MCF 10A (cell line): ENCODE measurements at regions not wholly inside any gene's neighbourhood (a gene's known extent, or its start where the extent isn't known, plus 50 kb on each side); places are given as distances from the start of the nearest gene placed in this dataset.

Experiments used
- BruUV-seq: library from RNA; stranded (reverse); fragments of 400-500 nt; replicated peaks from 2 replicates; lab custom pipeline; 2021; lab: Mats Ljungman, UMichigan
- CTCF ChIA-PET: fragments of 300-600 bp; sonication (Branson Sonifier 250); formaldehyde crosslinking; extraction: SDS; loops from one replicate; lab custom pipeline; 2021; ENCODE audit warnings: antibody characterized with exemption, inconsistent platforms; lab: Yijun Ruan, JAX
- POLR2A ChIA-PET: fragments of 300-600, 350-650 bp; sonication (Branson Sonifier 250); formaldehyde crosslinking; extraction: SDS; loops from one replicate; lab custom pipeline; 2020; ENCODE audit warnings: antibody characterized with exemption, inconsistent platforms; lab: Yijun Ruan, JAX
- DNase-seq: peaks from one replicate; pipeline ENCODE4 v3.0.0-alpha.2; 2018; ENCODE audit not compliant: unreplicated experiment
- H3K27ac Mint-ChIP-seq: one replicate; pipeline ENCODE4 v1.8.0; 2022; ENCODE audit warnings: mild to moderate bottlenecking, low read depth, mixed read lengths; ENCODE audit not compliant: unreplicated experiment
- H3K27me3 Mint-ChIP-seq: one replicate; pipeline ENCODE4 v1.8.0; 2022; ENCODE audit warnings: mixed read lengths; ENCODE audit not compliant: insufficient read depth, unreplicated experiment
- H3K36me3 Mint-ChIP-seq: one replicate; pipeline ENCODE4 v1.8.0; 2022; ENCODE audit warnings: mild to moderate bottlenecking, moderate library complexity, mixed read lengths; ENCODE audit not compliant: insufficient read depth, unreplicated experiment
- H3K4me1 Mint-ChIP-seq: one replicate; pipeline ENCODE4 v1.8.0; 2022; ENCODE audit warnings: mixed read lengths; ENCODE audit not compliant: insufficient read depth, unreplicated experiment
- H3K4me3 Mint-ChIP-seq: one replicate; pipeline ENCODE4 v1.8.0; 2022; ENCODE audit warnings: mild to moderate bottlenecking, moderate library complexity, mixed read lengths; ENCODE audit not compliant: unreplicated experiment
- H3K9me3 Mint-ChIP-seq: one replicate; pipeline ENCODE4 v1.8.0; 2022; ENCODE audit warnings: mixed read lengths; ENCODE audit not compliant: unreplicated experiment
- CTCF ChIP-seq: fragments of 200-600 bp; IDR thresholded peaks from one replicate; pipeline ENCODE4 v1.8.0; 2022; ENCODE audit warnings: antibody characterized with exemption, mild to moderate bottlenecking; ENCODE audit not compliant: unreplicated experiment
- intact Hi-C: fragments of 100-400 bp; cut with micrococcal nuclease; formaldehyde crosslinking; loops from 2 replicates; pipeline ENCODE4 v1.14.1; 2022

DNA sequence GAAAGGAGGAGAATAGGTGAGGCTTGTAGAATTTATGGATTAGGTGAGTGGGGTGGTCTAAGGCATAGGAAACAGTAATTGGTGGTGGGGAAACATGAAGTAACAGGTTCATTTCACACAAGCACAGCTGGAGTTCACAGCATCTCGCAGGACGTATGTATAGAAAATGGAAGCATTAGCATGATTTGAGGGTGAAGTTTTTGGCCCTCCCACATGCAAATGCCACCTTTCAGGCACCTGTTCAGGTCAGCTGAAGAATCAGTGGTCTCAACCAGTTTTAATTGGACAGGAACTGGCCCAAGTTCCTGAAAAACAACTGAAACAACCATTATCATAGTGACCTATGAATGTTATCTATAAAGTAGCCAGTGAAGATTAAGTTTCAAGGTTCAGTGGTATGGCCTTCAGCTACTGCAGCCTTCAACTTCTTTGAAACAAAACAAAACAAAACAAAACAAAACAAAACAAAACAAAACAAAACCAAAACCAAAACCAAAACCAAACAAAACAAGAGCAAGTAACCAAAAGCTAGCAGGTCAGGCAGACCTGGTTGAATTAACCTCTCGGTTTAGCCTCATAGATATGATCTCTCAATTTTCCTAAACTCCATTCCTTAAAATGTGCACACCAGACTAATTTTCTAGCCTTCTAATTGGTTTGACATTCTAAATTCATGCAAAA, 102.1 kb upstream of the SPHKAP start:
- intact Hi-C loops, result no loop called here
- H3K36me3 Mint-ChIP-seq, result no peaks in the 10 kb centered on the region
- ChIA-PET CTCF (interaction anchor here (0.6 kb wide), 1 partner anchor 96 kb away, joined by 3 read pairs; no protein-coding TSS in a partner anchor), POLR2A (interaction anchor here (0.7 kb wide), 1 partner anchor 1369 kb away, joined by 3 read pairs; no protein-coding TSS in a partner anchor)
- no peaks in the 10 kb centered on the region for H3K27me3 Mint-ChIP-seq
- no peaks in the 10 kb centered on the region for H3K9me3 Mint-ChIP-seq
- no peak overlapping the region for H3K27ac Mint-ChIP-seq
- no peak for DNase-seq
- TF ChIP-seq CTCF, result no peak
- H3K4me1 Mint-ChIP-seq, result no peaks in the 10 kb centered on the region
- no TSS peak for BruUV-seq
- no peak overlapping the region for H3K4me3 Mint-ChIP-seq

GRCh38 chr2:228282376-228282775, 100.9 kb upstream of the SPHKAP start:
- Mint-ChIP-seq H3K27ac (no peak overlapping the region), H3K4me1 (no peaks in the 10 kb centered on the region), H3K9me3 (no peaks in the 10 kb centered on the region), H3K27me3 (peaks cover 10% of the 10 kb centered on the region), H3K4me3 (no peak overlapping the region), H3K36me3 (no peaks in the 10 kb centered on the region)
- DNase-seq, result no peak
- no peak for TF ChIP-seq CTCF
- intact Hi-C loops, result no loop called here
- POLR2A ChIA-PET, result no interaction called here
- CTCF ChIA-PET, result no interaction called here
- no TSS peak for BruUV-seq

- Mint-ChIP-seq H3K27me3 (peaks cover 14% of the 10 kb centered on the region), H3K9me3 (no peaks in the 10 kb centered on the region), H3K4me3 (no peak overlapping the region), H3K27ac (no peak overlapping the region), H3K4me1 (no peaks in the 10 kb centered on the region), H3K36me3 (no peaks in the 10 kb centered on the region)
- DNase-seq, result no peak
- BruUV-seq, result no TSS peak
- POLR2A ChIA-PET, result no interaction called here
- CTCF ChIA-PET, result no interaction called here
- intact Hi-C loops, result no loop called here
- no peak for TF ChIP-seq CTCF
These were observed 91.7 kb upstream of the SPHKAP start for GRCh38 chr2:228273159-228273558.

GRCh38 chr2:228269351-228269750, 87.9 kb upstream of the SPHKAP start:
- POLR2A ChIA-PET, result no interaction called here
- no peak for TF ChIP-seq CTCF
- no TSS peak for BruUV-seq
- Mint-ChIP-seq H3K27ac (no peak overlapping the region), H3K4me1 (no peaks in the 10 kb centered on the region), H3K27me3 (peaks cover 9% of the 10 kb centered on the region), H3K36me3 (no peaks in the 10 kb centered on the region), H3K4me3 (no peak overlapping the region), H3K9me3 (no peaks in the 10 kb centered on the region)
- intact Hi-C loops, result no loop called here
- no peak for DNase-seq
- CTCF ChIA-PET, result no interaction called here
